Esophagus squamous epithelium (tissue), 4 donors: ENCODE measurements at regions not wholly inside any gene's neighbourhood (a gene's known extent, or its start where the extent isn't known, plus 50 kb on each side); places are given as distances from the start of the nearest gene placed in this dataset.

ENCODE experiments used
- POLR2A ChIP-seq, 4 donors: fragments of 450-650 bp; IDR thresholded peaks; one replicate each; pipeline ENCODE4 v1.6.1; 2017; ENCODE audit warnings: antibody characterized with exemption in 4 of 4, mild to moderate bottlenecking in 4 of 4, moderate library complexity in 3 of 4
- TF ChIP-seq, protein P1 (sequence below), 6 experiments: fragments of 450-650 bp in 4 of 6; fragments of 200-600 bp in 2 of 6; sonication (generic) in 2 of 6; IDR thresholded peaks; one replicate each; pipeline ENCODE4 v1.5.1; 2016 to 2019; ENCODE audit warnings: antibody characterized with exemption in 6 of 6, mild to moderate bottlenecking in 4 of 6, moderate library complexity in 4 of 6

DNA sequence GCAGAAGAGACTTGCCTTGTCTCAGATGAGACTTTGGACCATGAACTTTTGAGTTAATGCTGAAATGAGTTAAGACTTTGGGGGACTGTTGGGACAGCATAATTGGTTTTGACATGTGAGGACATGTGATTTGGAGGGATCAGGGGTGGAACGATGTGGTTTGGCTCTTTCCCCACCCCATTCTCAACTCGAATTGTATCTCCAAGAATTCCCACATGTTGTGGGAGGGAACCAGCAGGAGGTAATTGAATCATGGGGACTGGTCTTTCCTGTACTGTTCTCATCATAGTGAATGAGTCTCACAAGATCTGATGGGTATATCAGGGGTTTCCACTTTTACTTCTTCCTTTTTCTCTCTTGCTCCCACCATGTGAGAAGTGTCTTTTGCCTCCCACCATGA, 229.7 kb upstream of the KCND2 start:
- TF ChIP-seq, protein P1, sequence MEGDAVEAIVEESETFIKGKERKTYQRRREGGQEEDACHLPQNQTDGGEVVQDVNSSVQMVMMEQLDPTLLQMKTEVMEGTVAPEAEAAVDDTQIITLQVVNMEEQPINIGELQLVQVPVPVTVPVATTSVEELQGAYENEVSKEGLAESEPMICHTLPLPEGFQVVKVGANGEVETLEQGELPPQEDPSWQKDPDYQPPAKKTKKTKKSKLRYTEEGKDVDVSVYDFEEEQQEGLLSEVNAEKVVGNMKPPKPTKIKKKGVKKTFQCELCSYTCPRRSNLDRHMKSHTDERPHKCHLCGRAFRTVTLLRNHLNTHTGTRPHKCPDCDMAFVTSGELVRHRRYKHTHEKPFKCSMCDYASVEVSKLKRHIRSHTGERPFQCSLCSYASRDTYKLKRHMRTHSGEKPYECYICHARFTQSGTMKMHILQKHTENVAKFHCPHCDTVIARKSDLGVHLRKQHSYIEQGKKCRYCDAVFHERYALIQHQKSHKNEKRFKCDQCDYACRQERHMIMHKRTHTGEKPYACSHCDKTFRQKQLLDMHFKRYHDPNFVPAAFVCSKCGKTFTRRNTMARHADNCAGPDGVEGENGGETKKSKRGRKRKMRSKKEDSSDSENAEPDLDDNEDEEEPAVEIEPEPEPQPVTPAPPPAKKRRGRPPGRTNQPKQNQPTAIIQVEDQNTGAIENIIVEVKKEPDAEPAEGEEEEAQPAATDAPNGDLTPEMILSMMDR (IDR thresholded peaks at IDR 0.05): no peak
- no peak for TF ChIP-seq POLR2A (IDR thresholded peaks at IDR 0.05)
